HEK293T (cell line): ENCODE measurements at regions not wholly inside any gene's neighbourhood (a gene's known extent, or its start where the extent isn't known, plus 50 kb on each side); places are given as distances from the start of the nearest gene placed in this dataset.
"Not testable (repeated sequence)": the region's sequence is repeated elsewhere in the genome, so short reads cannot be mapped to it uniquely, and the experiment has no call there.

Experiments used
- CTCF ChIA-PET: fragments of 350-600 bp; formaldehyde crosslinking; extraction: SDS; loops from one replicate; lab custom pipeline; 2021; ENCODE audit warnings: antibody characterized with exemption, inconsistent platforms; lab: Yijun Ruan, JAX
- POLR2A ChIA-PET: fragments of 350-600 bp; formaldehyde crosslinking; extraction: SDS; loops from one replicate; lab custom pipeline; 2020; ENCODE audit warnings: antibody characterized with exemption, inconsistent platforms; lab: Yijun Ruan, JAX
- DNase-seq: peaks from one replicate; pipeline ENCODE4 v3.0.0; 2012; ENCODE audit warnings: mixed read lengths; ENCODE audit errors: extremely low spot score
- ARNT ChIP-seq: fragments of 450-650 bp; IDR thresholded peaks from 2 replicates; pipeline ENCODE4 v1.6.1; 2017; ENCODE audit warnings: mild to moderate bottlenecking
- BHLHE40 ChIP-seq: fragments of 450-650 bp; IDR thresholded peaks from 2 replicates; pipeline ENCODE4 v1.6.1; 2016; ENCODE audit warnings: mild to moderate bottlenecking, moderate library complexity, borderline replicate concordance
- CTBP1 ChIP-seq: fragments of 450-650 bp; IDR thresholded peaks from 2 replicates; pipeline ENCODE4 v1.6.1; 2016; ENCODE audit warnings: borderline replicate concordance
- ELF4 ChIP-seq: fragments of 450-650 bp; IDR thresholded peaks from 2 replicates; pipeline ENCODE4 v1.6.1; 2017; ENCODE audit warnings: antibody characterized with exemption
- FOXA1 ChIP-seq: fragments of 450-650 bp; IDR thresholded peaks from 2 replicates; pipeline ENCODE4 v1.6.1; 2016; ENCODE audit warnings: mild to moderate bottlenecking
- FOXK2 ChIP-seq: fragments of 450-650 bp; IDR thresholded peaks from 2 replicates; pipeline ENCODE4 v1.6.1; 2016; ENCODE audit warnings: mild to moderate bottlenecking
- FOXM1 ChIP-seq: fragments of 450-650 bp; IDR thresholded peaks from 2 replicates; pipeline ENCODE4 v1.6.1; 2017; ENCODE audit warnings: mild to moderate bottlenecking, borderline replicate concordance
- HDGF ChIP-seq: fragments of 450-650 bp; IDR thresholded peaks from 2 replicates; pipeline ENCODE4 v1.6.1; 2017; ENCODE audit warnings: antibody characterized with exemption, borderline replicate concordance
- L3MBTL2 ChIP-seq: fragments of 450-650 bp; conservative IDR thresholded peaks from 2 replicates; pipeline ENCODE4 v1.6.1; 2016; ENCODE audit warnings: mild to moderate bottlenecking
- LEF1 ChIP-seq: fragments of 450-650 bp; IDR thresholded peaks from 2 replicates; pipeline ENCODE4 v1.6.1; 2017; ENCODE audit warnings: mild to moderate bottlenecking, borderline replicate concordance
- NFRKB ChIP-seq: fragments of 450-650 bp; IDR thresholded peaks from 2 replicates; pipeline ENCODE4 v1.6.1; 2016; ENCODE audit warnings: mild to moderate bottlenecking, moderate library complexity
- PKNOX1 ChIP-seq: fragments of 450-650 bp; IDR thresholded peaks from 2 replicates; pipeline ENCODE4 v1.6.1; 2016
- SP1 ChIP-seq: fragments of 450-650 bp; IDR thresholded peaks from 2 replicates; pipeline ENCODE4 v1.6.1; 2017
- SUZ12 ChIP-seq: fragments of 450-650 bp; IDR thresholded peaks from 2 replicates; pipeline ENCODE4 v1.6.1; 2016; ENCODE audit warnings: mild to moderate bottlenecking
- TARDBP ChIP-seq: fragments of 450-650 bp; IDR thresholded peaks from 2 replicates; pipeline ENCODE4 v1.6.1; 2016

- no peak for DNase-seq
- TF ChIP-seq ARNT, result no peak
- TF ChIP-seq NFRKB, result no peak
- no peak for TF ChIP-seq PKNOX1
- no peak for TF ChIP-seq FOXM1
- TF ChIP-seq TARDBP, result no peak
- no peak for TF ChIP-seq CTBP1
- no peak for TF ChIP-seq SP1
- no peak for TF ChIP-seq SUZ12
- TF ChIP-seq HDGF, result no peak
- no peak for TF ChIP-seq FOXA1
- TF ChIP-seq BHLHE40, result no peak
- TF ChIP-seq L3MBTL2, result no peak
- TF ChIP-seq ELF4, result no peak
- no peak for TF ChIP-seq FOXK2
- TF ChIP-seq LEF1, result no peak
- POLR2A ChIA-PET, result no interaction called here
- CTCF ChIA-PET, result no interaction called here
Measured at GRCh38 chr2:113334147-113334546, 55.4 kb upstream of the PAX8 start.

- DNase-seq, POLR2A ChIA-PET, CTCF ChIA-PET: not testable (repeated sequence)
Measured at GRCh38 chr2:113333735-113334134, 55.0 kb upstream of the PAX8 start.

- DNase-seq, CTCF ChIA-PET, POLR2A ChIA-PET: not testable (repeated sequence)
Measured at GRCh38 chr2:113330060-113330767, 51.5 kb upstream of the PAX8 start.

- CTCF ChIA-PET, POLR2A ChIA-PET: not testable (repeated sequence)
Measured at GRCh38 chr2:113328973-113329372, 50.3 kb upstream of the PAX8 start.

GRCh38 chr2:113328572-113328971 is 49.9 kb upstream of the PAX8 start:
- DNase-seq, POLR2A ChIA-PET, CTCF ChIA-PET: not testable (repeated sequence)

More at GRCh38 chr2:113328973-113329372, 50.3 kb upstream of the PAX8 start:
- not testable (repeated sequence) for DNase-seq
